Epidermal melanocyte (primary cell): ENCODE measurements at regions not wholly inside any gene's neighbourhood (a gene's known extent, or its start where the extent isn't known, plus 50 kb on each side); places are given as distances from the start of the nearest gene placed in this dataset.

Experiments
- DNase-seq: peaks from one replicate; pipeline ENCODE4 v3.0.0; 2011; ENCODE audit warnings: low spot score; ENCODE audit not compliant: insufficient read length

- no peak for DNase-seq
Observed at GRCh38 chr10:129335396-129335795, 131.6 kb upstream of the MGMT start.

DNA sequence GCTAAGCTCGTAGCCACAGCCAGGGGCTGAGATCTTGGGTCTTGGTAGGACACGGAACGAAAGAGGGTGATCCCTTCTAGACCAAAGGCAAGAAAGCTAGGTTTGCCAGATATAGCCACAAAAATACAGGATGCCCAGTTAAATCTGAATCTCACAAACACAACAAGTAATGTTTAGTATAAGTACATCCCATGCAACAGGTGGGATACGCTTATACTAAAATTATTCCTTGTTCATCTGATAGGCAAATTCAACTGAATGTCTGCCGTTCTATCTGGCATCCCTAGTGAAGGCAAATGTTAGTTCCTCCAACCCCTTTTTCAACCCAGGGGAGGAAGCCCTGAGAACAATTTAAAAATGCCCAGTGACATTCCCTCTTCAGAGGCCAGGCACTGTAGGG, 131.1 kb upstream of the MGMT start:
- DNase-seq: no peak

GRCh38 chr10:129339191-129339590, 127.8 kb upstream of the MGMT start:
- DNase-seq: no peak

GRCh38 chr10:129339841-129340240, 127.2 kb upstream of the MGMT start:
- no peak for DNase-seq

- no peak for DNase-seq
Observed at GRCh38 chr10:129341087-129341486, 126.0 kb upstream of the MGMT start.

DNA sequence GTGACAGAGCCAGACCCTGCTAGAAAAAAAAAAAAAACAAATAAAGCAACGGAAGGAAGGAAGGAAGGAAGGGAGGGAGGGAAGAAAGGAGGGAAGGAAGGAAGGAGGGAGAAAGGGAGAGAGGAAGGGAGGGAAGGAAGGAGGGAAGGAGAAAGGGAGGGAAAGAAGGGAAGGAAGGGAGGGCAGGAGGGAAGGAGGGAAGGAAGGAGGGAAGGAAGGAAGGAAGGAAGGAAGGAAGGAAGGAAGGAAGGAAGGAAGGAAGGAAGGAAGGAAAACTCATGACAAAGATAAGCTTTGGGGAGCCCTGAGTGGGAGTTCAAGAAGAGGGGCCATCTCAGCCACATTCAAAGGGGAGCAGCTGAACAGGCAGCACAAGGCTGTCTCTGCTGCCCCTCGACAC, 124.7 kb upstream of the MGMT start:
- no peak for DNase-seq

DNA sequence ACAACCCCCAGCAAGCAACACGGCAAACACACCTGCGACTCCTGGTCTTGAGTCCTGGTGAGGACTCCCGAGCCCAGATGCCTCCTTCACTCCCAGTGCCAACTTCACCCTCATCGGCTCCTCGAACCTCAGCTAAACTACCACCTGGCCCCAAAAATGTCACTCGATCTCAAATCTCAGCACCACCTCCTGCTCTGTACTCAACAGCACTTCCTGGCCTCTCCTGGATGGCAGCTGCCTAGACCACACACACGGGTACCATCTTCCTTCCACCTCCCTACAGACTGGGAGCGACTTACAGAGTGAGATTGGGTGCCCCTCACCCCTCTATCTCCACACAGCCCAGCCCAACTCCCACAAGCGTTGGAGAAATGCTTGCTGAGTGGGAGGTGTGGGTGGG, 123.9 kb upstream of the MGMT start:
- DNase-seq: no peak

- DNase-seq: no peak
Observed at GRCh38 chr10:129344103-129344502, 122.9 kb upstream of the MGMT start.

DNA sequence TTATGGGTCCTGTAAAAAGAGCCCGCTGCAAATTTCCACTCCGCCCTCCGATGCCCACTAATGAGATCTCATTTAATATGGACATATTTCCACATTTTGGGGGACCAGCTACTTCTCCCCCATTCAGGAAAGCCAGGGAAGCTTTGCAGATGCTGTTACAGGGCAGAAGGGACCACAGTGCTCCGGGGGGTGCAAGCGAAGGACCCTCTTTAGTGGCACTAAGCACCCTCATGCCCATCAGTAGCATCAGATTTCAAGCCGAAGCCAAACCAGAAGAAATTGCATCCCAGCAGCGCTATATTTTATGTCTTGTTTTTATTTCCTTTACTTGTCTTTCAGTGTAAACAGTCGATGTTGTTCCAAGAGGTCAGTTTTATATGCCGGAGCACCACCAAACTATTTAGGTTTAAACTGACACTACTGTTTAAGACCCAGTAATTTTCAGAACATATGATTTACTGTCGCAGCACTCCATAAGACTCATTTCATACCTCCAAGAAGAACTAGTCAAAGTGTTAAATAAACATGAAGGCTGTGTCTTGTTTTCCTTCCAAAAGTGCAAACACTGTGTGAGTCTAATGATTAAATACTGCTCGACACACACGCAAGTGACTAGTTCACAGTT, 122.2 kb upstream of the MGMT start:
- DNase-seq: no peak

- DNase-seq: no peak
Observed at GRCh38 chr10:129345763-129346162, 121.3 kb upstream of the MGMT start.

GRCh38 chr10:129350690-129351089, 116.4 kb upstream of the MGMT start:
- DNase-seq: no peak

DNA sequence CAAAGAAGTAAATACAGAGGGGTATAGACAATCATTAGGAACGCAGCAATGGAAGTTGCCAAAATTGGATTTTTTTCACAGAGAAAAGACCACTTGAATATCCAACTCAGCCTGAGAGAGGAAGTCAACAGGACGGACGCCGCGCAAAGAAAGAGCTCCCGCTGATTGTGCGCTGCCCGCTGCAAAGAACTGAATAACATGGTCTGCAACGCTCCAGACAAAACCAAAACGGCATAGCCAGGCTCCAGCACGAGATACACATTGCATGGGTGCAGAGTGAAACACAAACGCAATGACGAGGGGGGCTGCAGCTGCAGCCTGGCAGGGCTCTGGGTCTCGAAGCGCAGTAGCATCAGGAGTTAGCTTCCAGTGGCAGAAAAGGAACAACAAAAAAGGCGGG, 113.9 kb upstream of the MGMT start:
- no peak for DNase-seq

- DNase-seq: no peak
Observed at GRCh38 chr10:129360046-129360445, 107.0 kb upstream of the MGMT start.

GRCh38 chr10:129361676-129362376, 105.2 kb upstream of the MGMT start:
- DNase-seq: no peak

- no peak for DNase-seq
Observed at GRCh38 chr10:129364949-129365348, 102.1 kb upstream of the MGMT start.

- no peak for DNase-seq
Observed at GRCh38 chr10:129365767-129366402, 101.2 kb upstream of the MGMT start.

- DNase-seq: no peak
Observed at GRCh38 chr10:129366450-129366849, 100.6 kb upstream of the MGMT start.

DNA sequence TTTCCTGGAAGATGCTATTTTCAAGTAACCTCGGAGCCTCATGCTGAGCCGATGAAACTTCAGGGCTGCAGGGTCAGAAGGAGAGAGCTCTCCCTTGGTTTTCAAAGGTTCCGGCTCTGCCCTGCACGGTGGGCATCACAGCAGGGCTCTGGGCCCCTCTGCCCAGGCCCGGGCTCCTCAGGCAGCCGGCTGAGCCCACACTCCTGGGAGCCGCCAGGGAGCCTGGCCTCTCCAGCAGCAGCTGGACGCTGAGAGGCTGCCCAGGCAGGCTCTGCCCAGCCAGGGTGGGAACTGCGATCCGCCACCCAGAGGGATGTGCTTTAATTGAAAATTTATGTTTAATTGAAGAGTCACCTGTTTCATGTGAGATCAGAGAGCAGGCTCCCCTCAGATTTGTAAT, 97.5 kb upstream of the MGMT start:
- DNase-seq: no peak

DNA sequence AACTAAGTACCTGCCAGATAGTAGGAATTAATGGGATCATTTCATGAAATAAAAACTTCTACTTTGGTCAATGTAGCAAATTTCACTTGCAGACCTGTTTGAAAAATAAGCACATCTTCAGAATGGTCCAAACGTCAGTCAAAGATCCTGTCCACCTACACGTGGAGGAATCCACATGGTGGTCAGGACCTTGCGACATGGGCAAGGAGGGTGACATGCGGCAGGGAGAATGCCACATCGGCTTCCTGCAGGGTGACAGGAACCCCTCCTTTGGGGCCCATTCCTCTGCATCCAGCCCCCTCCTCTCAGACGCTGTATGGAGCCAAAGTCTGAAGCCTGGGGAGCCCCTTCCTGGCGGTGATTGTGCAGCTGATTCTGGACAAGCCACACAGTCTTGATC, 95.5 kb upstream of the MGMT start:
- DNase-seq: no peak

- no peak for DNase-seq
Observed at GRCh38 chr10:129372172-129372571, 94.9 kb upstream of the MGMT start.

DNA sequence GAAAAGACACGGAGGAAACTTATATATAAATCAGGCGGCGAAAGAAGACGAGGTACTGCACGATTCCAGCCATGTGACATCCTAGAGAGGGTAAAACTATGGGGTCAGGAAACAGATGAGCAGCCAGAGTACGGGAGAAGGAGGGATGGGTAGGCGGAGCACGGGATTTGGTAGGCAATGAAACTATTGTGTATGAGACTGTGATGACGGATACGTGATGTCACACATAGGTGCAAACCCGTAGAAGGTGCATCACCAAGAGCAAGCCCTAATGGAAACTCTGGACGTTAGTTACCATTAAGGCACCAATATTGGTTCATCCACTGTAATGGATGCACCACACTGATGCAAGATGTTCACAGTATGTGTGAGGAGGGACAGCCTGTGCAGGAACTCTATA, 93.8 kb upstream of the MGMT start:
- DNase-seq: no peak

DNA sequence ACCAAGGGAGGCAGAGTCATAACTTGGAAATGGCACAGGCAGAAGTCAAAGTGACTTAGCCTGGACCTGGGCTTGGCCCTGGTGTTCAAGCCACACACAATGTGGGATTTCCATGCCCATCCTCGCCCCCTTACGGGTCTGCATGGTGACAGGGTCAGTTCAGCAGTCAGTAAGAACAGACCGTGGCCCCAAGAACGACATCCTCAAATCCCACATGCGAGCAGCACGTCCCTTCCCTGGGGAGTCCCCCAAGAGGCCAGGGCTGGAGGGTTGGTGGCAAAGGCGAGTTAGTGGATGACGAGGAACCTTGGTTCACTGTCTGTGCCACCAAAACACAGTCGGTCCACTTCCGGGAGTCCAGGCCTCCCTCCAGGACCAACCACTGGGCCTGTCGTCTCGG, 93.3 kb upstream of the MGMT start:
- no peak for DNase-seq

DNA sequence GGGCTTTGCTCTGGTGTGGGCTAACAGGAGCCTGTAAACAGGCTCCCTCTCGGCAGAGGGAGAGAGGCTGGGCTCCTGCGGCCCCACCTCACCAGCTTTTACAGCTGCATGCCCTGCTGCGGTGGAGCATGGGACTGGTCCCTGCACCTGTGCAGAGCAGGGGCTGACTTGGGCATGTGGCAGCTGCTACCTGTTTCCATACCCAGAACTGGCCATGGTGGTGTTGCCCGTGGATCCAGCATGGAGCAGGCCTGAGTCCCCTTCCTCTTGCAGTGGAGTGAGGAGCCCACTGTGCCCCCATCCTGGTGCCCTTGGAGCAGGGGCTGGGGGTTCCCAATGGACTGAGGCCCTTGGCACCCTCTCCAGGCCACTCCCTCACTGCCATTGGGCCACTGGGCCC, 91.9 kb upstream of the MGMT start:
- DNase-seq: no peak
